SK-N-SH treated with all-trans-retinoic acid at 6 μM for 48 hours (cell line): ENCODE measurements at regions not wholly inside any gene's neighbourhood (a gene's known extent, or its start where the extent isn't known, plus 50 kb on each side); places are given as distances from the start of the nearest gene placed in this dataset.

ENCODE experiments used
- ATAC-seq: fragments of 200-7000 bp; cut with Tn5 transposase; 3 replicates; pipeline ENCODE4 v1.9.1; 2020; ENCODE audit warnings: mild to moderate bottlenecking, moderate library complexity
- ARNTL ChIP-seq: fragments of 450-650 bp; formaldehyde crosslinking; IDR thresholded peaks from 2 replicates; pipeline ENCODE4 v1.5.0; 2020; ENCODE audit warnings: low read depth, mild to moderate bottlenecking, moderate library complexity, borderline replicate concordance
- BACH2 ChIP-seq: fragments of 250-450 bp; sonication (Bioruptor Pico); IDR thresholded peaks from 2 replicates; pipeline ENCODE4 v1.9.0; 2021; ENCODE audit warnings: mild to moderate bottlenecking, borderline replicate concordance
- ESRRG ChIP-seq: fragments of 250-450 bp; sonication (Bioruptor Pico); IDR thresholded peaks from 2 replicates; pipeline ENCODE4 v1.6.1; 2021; ENCODE audit warnings: mild to moderate bottlenecking
- ISL1 ChIP-seq: fragments of 250-450 bp; sonication (Bioruptor Pico); IDR thresholded peaks from 2 replicates; pipeline ENCODE4 v2.1.2; 2022; ENCODE audit warnings: mild to moderate bottlenecking, moderate library complexity
- OSR1 ChIP-seq: fragments of 250-450 bp; sonication (Bioruptor Pico); IDR thresholded peaks from 2 replicates; pipeline ENCODE4 v1.8.0; 2022; ENCODE audit warnings: moderate library complexity, mild to moderate bottlenecking, inconsistent platforms
- PPARA ChIP-seq: fragments of 250-450 bp; sonication (Bioruptor Pico); IDR thresholded peaks from 2 replicates; pipeline ENCODE4 v1.5.0; 2020; ENCODE audit warnings: mild to moderate bottlenecking, borderline replicate concordance
- RARB ChIP-seq: fragments of 250-450 bp; sonication (Bioruptor Pico); IDR thresholded peaks from 2 replicates; pipeline ENCODE4 v1.8.0; 2021; ENCODE audit warnings: mild to moderate bottlenecking, moderate library complexity
- SNAI2 ChIP-seq: fragments of 250-450 bp; sonication (Bioruptor Pico); IDR thresholded peaks from 2 replicates; pipeline ENCODE4 v1.5.0; 2020; ENCODE audit warnings: mild to moderate bottlenecking, moderate library complexity
- TCF4 ChIP-seq: fragments of 250-450 bp; sonication (Bioruptor Pico); IDR thresholded peaks from 2 replicates; pipeline ENCODE4 v1.8.0; 2021; ENCODE audit warnings: mild to moderate bottlenecking, moderate library complexity, borderline replicate concordance
- TOX ChIP-seq: fragments of 250-450 bp; sonication (Bioruptor Pico); IDR thresholded peaks from 2 replicates; pipeline ENCODE4 v1.8.0; 2021; ENCODE audit warnings: mild to moderate bottlenecking, moderate library complexity, borderline replicate concordance
- ZFP30 ChIP-seq: fragments of 450-650 bp; formaldehyde crosslinking; IDR thresholded peaks from 2 replicates; pipeline ENCODE4 v1.5.0; 2022; ENCODE audit warnings: mild to moderate bottlenecking, moderate library complexity
- ZNF565 ChIP-seq: fragments of 450-650 bp; formaldehyde crosslinking; conservative IDR thresholded peaks from 2 replicates; pipeline ENCODE4 v1.5.0; 2020; ENCODE audit warnings: low read depth, mild to moderate bottlenecking, moderate library complexity
- ZNF70 ChIP-seq: fragments of 450-650 bp; formaldehyde crosslinking; IDR thresholded peaks from 2 replicates; pipeline ENCODE4 v1.5.0; 2020; ENCODE audit warnings: mild to moderate bottlenecking, moderate library complexity
- ZNF8 ChIP-seq: fragments of 450-650 bp; formaldehyde crosslinking; IDR thresholded peaks from 2 replicates; pipeline ENCODE4 v1.5.0; 2020; ENCODE audit warnings: mild to moderate bottlenecking, moderate library complexity
- TF ChIP-seq, protein P1 (sequence below): fragments of 250-450 bp; sonication (Bioruptor Pico); IDR thresholded peaks from 2 replicates; pipeline ENCODE4 v1.8.0; 2020; ENCODE audit warnings: mild to moderate bottlenecking, moderate library complexity, borderline replicate concordance
- TF ChIP-seq, protein P2 (sequence below): fragments of 250-450 bp; sonication (Bioruptor Pico); IDR thresholded peaks from 2 replicates; pipeline ENCODE4 v1.5.1; 2021; ENCODE audit warnings: mild to moderate bottlenecking, moderate library complexity
- TF ChIP-seq, protein P3 (sequence below): fragments of 250-450 bp; sonication (Bioruptor Pico); IDR thresholded peaks from 2 replicates; pipeline ENCODE4 v1.8.0; 2021; ENCODE audit warnings: low read depth, mild to moderate bottlenecking, moderate library complexity, borderline replicate concordance
- TF ChIP-seq, protein P4 (sequence below): fragments of 250-450 bp; sonication (Bioruptor Pico); IDR thresholded peaks from 2 replicates; pipeline ENCODE4 v1.5.0; 2020; ENCODE audit warnings: mild to moderate bottlenecking, moderate library complexity

- TF ChIP-seq, protein P1, sequence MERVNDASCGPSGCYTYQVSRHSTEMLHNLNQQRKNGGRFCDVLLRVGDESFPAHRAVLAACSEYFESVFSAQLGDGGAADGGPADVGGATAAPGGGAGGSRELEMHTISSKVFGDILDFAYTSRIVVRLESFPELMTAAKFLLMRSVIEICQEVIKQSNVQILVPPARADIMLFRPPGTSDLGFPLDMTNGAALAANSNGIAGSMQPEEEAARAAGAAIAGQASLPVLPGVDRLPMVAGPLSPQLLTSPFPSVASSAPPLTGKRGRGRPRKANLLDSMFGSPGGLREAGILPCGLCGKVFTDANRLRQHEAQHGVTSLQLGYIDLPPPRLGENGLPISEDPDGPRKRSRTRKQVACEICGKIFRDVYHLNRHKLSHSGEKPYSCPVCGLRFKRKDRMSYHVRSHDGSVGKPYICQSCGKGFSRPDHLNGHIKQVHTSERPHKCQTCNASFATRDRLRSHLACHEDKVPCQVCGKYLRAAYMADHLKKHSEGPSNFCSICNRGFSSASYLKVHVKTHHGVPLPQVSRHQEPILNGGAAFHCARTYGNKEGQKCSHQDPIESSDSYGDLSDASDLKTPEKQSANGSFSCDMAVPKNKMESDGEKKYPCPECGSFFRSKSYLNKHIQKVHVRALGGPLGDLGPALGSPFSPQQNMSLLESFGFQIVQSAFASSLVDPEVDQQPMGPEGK (CRISPR knock-in tag), result no peak
- peak; percentile 95 for TF ChIP-seq TCF4 (CRISPR knock-in tag)
- peak; percentile 63 for TF ChIP-seq ISL1 (CRISPR knock-in tag)
- TF ChIP-seq, protein P2, sequence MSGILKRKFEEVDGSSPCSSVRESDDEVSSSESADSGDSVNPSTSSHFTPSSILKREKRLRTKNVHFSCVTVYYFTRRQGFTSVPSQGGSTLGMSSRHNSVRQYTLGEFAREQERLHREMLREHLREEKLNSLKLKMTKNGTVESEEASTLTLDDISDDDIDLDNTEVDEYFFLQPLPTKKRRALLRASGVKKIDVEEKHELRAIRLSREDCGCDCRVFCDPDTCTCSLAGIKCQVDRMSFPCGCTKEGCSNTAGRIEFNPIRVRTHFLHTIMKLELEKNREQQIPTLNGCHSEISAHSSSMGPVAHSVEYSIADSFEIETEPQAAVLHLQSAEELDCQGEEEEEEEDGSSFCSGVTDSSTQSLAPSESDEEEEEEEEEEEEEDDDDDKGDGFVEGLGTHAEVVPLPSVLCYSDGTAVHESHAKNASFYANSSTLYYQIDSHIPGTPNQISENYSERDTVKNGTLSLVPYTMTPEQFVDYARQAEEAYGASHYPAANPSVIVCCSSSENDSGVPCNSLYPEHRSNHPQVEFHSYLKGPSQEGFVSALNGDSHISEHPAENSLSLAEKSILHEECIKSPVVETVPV (CRISPR knock-in tag), result 0 out of 2 replicates have a peak, but pooled peaks have one; percentile 65
- TF ChIP-seq, protein P3, sequence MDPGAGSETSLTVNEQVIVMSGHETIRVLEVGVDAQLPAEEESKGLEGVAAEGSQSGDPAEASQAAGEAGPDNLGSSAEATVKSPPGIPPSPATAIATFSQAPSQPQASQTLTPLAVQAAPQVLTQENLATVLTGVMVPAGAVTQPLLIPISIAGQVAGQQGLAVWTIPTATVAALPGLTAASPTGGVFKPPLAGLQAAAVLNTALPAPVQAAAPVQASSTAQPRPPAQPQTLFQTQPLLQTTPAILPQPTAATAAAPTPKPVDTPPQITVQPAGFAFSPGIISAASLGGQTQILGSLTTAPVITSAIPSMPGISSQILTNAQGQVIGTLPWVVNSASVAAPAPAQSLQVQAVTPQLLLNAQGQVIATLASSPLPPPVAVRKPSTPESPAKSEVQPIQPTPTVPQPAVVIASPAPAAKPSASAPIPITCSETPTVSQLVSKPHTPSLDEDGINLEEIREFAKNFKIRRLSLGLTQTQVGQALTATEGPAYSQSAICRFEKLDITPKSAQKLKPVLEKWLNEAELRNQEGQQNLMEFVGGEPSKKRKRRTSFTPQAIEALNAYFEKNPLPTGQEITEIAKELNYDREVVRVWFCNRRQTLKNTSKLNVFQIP, result no peak; the same call in 1 of the 2 replicates
- TF ChIP-seq ZFP30 (CRISPR knock-in tag), result peak; percentile 8; the same call in 1 of the 2 replicates
Measured at GRCh38 chr3:24853685-24854490, 359.2 kb upstream of the THRB start (continued).

- TF ChIP-seq ARNTL (no peak), ZNF565 (CRISPR knock-in tag) (no peak), TOX (CRISPR knock-in tag) (no peak), ZNF8 (CRISPR knock-in tag) (no peak), TCF4 (CRISPR knock-in tag) (no peak), ZFP30 (CRISPR knock-in tag) (no peak), ZNF70 (CRISPR knock-in tag) (no peak), BACH2 (CRISPR knock-in tag) (no peak), RARB (CRISPR knock-in tag) (no peak), ESRRG (CRISPR knock-in tag) (no peak), SNAI2 (CRISPR knock-in tag) (no peak)
- TF ChIP-seq, protein P4, sequence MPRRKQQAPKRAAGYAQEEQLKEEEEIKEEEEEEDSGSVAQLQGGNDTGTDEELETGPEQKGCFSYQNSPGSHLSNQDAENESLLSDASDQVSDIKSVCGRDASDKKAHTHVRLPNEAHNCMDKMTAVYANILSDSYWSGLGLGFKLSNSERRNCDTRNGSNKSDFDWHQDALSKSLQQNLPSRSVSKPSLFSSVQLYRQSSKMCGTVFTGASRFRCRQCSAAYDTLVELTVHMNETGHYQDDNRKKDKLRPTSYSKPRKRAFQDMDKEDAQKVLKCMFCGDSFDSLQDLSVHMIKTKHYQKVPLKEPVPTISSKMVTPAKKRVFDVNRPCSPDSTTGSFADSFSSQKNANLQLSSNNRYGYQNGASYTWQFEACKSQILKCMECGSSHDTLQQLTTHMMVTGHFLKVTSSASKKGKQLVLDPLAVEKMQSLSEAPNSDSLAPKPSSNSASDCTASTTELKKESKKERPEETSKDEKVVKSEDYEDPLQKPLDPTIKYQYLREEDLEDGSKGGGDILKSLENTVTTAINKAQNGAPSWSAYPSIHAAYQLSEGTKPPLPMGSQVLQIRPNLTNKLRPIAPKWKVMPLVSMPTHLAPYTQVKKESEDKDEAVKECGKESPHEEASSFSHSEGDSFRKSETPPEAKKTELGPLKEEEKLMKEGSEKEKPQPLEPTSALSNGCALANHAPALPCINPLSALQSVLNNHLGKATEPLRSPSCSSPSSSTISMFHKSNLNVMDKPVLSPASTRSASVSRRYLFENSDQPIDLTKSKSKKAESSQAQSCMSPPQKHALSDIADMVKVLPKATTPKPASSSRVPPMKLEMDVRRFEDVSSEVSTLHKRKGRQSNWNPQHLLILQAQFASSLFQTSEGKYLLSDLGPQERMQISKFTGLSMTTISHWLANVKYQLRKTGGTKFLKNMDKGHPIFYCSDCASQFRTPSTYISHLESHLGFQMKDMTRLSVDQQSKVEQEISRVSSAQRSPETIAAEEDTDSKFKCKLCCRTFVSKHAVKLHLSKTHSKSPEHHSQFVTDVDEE (CRISPR knock-in tag), result no peak
- TF ChIP-seq, protein P1 (CRISPR knock-in tag), result no peak
- ATAC-seq, result no peak
Measured at GRCh38 chr3:24854748-24855147, 360.1 kb upstream of the THRB start.

- no peak for TF ChIP-seq ZFP30 (CRISPR knock-in tag)
- no peak for TF ChIP-seq BACH2 (CRISPR knock-in tag)
- TF ChIP-seq, protein P1 (CRISPR knock-in tag), result no peak
- TF ChIP-seq, protein P4 (CRISPR knock-in tag), result no peak
- TF ChIP-seq PPARA (CRISPR knock-in tag), result no peak
- TF ChIP-seq OSR1 (CRISPR knock-in tag), result no peak
- no peak for ATAC-seq
Measured at GRCh38 chr3:24857945-24858344, 363.3 kb upstream of the THRB start.
